CD4-positive, alpha-beta T cell treated with Interleukin-2 at 100 ng/mL for 4 hours (primary cell): ENCODE measurements at regions not wholly inside any gene's neighbourhood (a gene's known extent, or its start where the extent isn't known, plus 50 kb on each side); places are given as distances from the start of the nearest gene placed in this dataset.

ENCODE experiments used
- DNase-seq: peaks from one replicate; pipeline ENCODE4 v3.0.0-alpha.2; 2020; ENCODE audit warnings: low spot score

DNA sequence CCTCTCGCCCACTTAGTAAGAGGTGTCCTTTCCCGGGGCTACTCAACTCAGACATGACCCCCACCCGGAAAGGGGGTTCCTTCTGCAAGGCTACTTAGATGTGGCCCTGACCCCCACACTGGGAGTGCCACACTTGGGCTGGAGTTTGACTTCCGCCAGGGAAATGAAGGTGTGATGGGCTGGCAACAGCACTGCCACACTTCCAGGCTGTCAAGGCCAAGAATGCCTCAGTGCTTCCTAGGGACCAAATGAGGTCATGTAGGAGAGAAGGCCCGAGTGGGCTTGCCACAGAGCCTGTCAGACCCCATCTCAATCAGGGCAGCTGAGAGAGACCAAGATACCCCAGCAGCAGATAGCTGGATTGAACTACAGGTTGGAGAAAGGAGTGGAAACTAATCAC, 55.5 kb downstream of the DRD1 start:
- DNase-seq = no peak

DNA sequence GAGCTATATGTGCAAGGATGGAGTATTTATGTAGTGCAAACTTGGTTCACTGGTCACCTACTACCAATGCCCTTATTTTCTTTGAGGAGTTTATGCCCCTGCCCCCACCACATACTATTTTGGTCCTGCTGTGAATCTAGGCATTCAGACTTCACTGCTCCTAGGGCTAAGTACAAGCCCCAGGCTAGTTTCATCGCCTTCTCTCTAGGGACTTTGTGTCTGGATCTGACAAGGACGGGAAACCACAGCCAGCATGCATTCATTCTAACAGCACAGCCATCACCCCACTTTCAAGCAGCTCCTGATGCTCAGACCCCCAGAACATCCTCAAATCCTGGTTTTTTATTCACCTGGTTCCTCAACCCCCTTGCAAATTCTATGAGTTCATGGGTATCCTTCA, 56.8 kb downstream of the DRD1 start:
- DNase-seq = no peak

DNA sequence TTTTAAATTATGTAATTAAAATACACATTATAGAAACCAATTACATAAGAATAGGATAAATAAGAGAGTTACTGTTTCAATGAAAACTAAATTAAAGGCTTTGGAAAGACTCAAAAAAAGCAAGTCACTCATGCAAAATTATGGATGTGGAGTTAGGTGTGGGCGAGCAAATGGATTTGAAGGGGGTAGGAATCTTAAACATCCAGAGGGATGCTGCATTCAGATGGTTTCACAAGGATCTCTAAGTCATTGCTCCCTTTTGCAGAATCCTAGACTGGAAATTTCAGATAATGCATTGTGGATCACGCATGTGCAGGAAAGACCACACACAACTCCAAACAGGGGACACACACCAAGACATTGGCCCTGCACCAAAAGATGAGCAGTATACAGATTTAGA, 57.5 kb downstream of the DRD1 start:
- DNase-seq = no peak

DNA sequence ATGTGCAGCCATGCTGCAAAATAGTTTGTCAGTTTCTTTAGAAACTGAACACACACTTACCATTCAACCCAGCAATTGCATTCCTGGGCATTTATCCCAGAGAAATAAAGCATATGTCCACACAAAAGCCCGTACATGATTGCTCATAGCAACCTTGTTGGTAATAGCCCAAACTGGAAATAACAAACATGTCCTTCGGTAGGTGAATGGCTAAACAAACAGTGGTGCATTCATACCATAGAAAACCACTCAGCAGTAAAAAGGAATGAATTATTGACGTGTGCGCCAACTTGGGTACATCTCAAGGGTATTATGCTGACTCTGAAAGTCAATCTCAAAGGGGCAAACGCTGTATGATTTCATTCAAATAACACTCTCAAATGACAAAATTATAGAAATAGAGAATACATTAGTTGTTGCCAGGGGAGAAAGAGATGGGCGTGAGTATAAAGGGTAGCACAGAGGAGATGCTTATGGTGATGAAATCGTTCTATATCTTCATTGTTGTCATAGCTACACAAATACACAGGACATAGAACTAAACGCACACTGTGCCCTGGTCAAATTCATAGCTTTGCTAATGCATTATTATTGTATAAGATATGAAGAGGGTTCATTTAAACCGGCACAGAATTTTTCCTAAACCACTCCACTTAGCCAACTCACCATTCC, 58.2 kb downstream of the DRD1 start:
- DNase-seq = no peak

DNA sequence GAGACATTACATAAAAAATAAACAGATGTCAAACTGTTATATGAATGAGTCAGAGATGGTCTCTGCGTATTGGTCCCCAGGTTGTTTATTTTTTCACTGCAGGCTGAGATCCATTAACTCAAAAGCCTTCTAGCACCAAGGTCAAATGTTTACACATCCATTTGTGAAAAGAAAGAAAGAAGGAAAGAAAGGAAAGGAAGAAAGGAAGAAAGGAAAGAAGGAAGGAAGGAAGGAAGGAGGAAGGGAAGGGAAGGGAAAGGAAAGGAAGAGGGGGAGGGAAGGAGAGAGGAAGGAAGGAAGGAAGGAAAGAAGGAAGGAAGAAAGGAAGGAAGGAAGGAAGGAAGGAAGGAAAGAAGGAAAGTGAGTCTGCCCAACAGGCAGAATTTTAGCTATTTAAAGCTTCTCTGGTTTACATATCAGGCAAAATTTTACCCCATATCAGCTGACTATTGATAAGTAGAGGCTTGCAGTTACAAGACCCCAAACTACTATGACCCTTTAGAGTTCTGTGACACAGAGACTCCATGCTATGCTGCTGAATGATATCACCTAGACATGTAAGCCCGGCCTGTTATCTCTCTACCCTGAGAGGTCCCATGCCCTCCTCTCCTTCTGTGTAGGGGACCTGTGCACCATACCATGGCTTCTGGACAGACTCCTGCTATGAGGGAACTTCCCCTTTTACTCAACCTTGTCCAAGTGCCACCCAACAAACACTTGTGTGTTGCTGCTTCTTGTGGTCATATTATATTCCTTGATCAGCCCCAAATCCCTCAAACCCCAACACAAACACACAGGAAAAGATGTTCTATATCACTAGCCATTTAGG, 59.0 kb downstream of the DRD1 start:
- DNase-seq = no peak

DNA sequence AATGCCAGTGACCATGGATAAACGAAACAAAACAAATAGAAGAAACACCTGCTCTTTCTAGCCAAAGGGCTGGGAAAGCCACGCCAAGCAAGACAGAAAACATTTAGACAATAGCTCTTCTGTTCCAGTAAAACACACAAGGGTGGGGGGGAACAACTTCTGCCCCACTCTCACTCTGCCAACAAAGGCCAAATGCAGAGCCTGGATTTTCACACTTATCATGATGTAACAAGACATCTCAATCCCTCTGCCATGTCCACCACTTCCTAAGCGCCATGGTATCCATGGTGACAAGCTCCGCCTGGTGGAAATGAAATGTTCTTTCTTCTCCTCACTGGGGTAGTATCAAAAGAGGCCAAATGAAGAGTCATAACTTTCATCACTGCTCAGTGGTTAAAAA, 60.6 kb downstream of the DRD1 start:
- no peak for DNase-seq

DNA sequence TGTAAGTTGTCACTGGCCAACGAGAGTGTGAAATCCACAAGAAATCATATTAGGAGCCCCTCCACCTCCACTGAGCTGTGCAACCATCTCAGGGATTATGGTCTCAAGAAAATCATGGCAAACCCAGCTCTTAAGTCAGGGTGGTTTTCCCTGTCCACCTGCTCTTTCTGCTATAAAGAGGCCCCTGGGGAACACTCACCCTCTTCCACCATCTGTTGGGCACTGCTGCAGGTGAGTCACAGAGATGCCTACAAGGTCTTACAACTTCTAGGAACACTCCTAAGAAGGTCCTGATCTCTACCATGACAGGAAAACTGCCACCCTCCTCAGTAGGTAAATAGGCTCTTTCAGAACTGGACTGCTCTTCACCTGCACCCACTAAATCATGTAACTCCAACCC, 61.8 kb downstream of the DRD1 start:
- no peak for DNase-seq

DNA sequence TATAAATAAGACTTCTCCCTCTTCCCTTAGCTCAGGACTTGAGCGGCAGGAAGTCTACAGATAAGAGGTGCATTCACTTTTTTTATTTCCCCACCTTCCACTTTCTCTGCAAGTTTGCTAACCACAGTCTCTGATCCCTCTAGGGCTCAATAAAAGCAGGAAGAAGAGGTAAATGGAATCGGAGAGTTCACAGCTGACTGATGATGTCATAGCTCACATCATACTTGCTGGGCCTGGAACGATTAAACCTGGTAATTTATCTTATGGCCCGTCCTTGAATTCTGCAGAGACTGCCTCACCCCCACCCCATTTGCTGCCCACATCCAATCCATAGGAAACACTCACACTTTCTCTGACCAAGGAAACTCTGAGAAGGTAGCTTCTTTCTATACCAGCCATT, 62.9 kb downstream of the DRD1 start:
- no peak for DNase-seq

DNA sequence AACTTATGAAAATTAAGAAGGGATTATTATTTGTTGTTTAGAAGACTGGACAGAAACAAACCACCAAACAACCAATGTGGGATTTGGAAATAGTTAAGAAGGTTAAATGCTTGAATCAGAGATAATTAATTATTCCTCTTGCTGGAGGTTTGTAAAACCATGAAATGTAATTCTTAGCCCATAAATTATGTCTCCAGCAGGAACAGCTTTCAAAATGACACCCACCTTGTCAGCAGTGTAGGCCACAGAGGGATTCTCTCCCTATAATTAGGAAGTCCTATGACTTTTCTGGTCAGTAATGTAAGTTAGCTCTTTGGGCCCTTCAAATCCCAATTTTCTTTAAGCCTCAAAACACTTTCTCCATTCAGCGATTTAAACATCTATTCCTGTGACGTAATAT, 63.3 kb downstream of the DRD1 start:
- no peak for DNase-seq

DNA sequence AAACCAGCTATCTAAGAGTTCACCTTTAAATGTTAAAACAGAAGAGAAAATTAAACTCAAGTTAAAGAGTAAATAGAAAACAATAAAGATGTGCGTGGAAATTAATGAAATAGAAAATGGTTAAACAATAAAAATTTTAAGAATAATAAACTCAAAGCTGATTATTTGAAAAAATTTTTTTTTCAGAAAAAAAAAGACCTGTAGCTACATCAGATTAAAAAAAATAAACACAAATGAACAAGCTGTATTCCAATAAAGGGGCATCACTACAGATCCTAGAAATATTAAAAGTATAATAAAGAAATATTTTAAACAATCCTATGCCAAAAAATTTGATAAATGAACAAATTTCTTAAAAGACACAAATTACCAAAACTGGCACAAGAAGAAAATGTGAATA, 64.1 kb downstream of the DRD1 start:
- DNase-seq = no peak

DNA sequence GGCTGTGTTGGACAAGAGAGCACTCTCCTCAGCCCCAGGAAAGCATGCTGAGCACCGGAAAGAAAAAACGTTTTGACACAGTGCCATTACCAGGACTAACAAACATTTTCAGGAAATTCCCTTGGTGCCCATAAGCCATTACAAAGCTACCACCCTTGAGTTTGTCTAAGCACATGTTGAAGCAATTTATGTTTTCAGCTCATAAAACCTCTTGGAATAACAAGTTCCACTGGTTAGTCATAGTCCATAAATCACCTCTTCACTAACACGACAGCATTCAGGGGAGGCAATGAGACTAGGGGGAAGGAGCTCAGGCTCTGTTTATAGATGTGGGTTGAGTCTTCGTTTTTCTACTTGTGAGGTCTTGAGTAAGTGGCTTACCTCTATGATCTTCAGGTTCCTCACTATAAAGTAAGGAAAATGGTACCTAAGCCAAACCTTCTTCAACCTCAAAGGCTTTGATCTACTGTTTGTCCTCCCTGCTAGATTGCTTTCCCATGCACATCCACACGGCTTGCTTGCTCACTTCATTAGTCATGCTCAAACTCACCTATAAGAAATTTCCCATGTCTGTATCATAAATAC, 65.4 kb downstream of the DRD1 start:
- no peak for DNase-seq

DNA sequence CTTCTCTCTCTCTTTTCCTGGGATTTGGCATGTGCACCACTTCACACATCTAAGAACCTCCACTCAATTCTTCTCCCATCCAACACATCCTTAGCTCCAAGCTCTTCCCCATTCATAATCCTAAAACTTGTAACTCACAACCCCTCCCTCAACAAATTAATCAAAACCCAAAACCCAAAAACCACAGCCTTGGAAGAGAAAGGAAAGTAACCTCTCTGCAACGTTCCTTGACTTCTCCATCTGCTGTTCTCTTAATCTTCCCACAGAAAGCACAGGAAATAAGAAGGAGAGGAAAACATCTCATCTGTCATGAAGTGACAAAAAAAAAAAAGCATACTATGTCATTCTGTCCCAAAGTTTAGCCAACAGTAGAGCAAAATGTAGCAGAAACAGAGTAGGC, 66.2 kb downstream of the DRD1 start:
- no peak for DNase-seq

DNA sequence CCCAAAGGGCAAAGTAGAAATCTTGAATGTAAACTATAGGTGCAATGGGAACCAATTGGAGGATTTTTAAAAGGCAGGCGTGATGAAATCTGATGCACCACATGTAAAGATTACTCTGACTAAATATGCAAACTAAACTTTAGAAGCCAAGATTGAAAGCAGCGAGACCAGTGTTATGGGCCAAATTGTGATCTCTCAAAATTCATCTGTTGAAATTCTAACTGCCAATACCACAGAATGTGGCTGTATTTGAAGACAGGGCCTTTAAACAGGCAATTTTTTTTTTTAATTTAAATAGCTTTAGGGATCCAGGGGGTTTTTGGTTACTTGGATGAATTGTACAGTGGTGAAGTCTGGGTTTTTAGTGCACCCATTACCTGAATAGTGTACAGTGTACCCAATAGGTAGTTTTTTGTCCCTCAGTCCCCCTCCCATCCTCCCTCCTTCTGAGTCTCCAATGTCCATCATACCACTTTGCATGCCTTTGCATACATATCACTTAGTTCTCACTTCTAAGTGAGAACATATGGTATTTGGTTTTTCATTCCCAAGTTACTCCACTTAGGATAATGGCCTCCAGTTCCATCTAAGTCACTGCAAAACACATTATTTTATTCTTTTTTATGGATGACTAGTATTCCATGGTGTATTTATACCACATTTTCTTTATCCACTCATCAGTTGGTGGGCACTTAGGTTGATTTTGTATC, 69.7 kb downstream of the DRD1 start:
- DNase-seq = no peak

DNA sequence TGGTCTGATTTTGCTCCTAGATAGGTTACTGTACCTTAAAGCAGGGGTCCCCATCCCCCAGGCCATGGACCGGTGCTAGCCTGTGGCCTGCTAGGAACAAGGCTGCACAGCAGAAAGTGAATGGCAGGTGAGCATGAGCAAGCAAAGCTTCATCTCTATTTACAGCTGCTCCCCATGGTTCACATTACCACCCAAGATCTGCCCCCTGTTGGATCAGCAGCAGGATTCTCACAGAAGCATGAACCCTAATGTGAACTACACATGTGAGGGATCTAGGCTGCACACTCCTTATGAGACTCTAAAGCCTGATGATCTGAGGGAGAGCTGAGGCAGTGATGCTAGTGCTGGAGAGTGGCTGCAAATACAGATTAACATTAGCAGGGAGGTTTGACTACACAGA, 78.1 kb downstream of the DRD1 start:
- no peak for DNase-seq

DNA sequence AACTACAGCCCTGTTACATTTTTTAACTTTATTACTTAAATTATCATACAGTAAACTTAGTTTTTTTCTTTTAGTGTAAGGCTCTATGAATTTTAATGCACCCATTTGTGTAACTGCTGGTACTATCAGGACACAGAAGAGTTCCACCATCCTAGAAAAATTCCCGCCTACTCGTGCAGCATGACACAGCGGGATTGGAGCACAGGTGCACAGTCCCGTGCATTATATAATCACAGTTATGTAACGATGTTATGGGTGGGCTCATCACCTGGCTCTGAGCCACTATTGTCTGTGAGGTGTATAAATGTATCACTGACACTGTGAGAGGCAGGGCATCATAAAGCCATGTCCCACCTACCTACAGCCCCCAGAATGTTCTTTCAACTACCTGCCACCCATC, 80.7 kb downstream of the DRD1 start:
- DNase-seq = no peak

DNA sequence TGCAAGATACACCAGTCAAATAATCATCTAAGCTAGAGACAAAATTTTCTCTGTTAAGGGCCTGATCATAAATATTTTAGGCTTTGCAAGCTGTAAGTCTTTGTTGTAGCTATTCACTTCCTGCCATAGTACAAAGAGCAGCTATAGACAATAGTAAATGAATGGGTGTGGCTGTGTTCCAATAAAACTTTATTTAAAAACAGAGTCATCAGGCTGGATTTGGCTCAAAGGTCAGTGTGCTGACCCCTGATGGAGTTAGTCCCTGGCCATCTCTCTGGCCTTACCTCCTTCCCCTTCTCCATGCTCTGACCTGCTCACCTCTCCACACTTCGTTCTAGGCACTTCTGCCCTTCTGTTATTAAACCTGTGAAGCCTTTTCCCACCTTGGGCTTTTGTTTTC, 86.0 kb downstream of the DRD1 start:
- no peak for DNase-seq

DNA sequence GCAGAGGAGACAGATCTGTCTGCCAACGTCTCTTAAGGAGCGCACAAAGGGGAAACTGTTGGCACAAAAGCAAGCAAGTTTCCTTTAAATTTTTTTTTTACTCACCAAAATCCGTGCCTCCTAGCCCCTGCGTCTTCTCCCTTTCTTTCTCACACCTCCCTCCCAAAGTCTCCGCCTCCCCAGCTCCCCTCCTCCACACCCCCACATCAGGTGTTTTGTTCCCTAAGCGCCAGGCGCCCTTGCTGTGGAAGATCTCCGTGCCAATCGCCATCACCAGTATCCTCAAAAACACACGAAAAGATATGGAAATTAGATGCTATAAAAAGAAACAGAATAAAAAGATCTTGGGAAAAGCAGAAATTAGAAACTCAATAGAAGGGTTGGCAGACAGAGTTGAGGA, 87.6 kb downstream of the DRD1 start:
- no peak for DNase-seq

DNA sequence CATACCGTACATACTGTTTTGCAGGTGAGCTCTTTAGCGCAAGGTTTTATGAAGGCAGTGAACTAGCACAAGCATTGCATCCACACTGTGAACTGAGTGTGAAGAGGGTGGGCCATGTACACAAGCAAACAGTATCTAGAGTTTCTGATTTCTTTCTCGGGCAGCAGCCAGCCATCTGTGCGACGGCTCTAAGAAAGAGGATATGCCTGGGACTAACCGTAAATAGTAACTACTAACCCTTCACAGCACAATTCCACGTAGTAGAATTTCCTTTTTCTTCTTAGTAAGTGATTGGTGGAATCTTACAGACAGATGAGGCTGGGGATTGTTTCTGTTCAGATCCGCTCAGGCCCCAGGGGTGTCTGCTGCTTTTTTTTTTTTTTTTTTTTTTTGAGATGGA, 89.0 kb downstream of the DRD1 start:
- no peak for DNase-seq

DNA sequence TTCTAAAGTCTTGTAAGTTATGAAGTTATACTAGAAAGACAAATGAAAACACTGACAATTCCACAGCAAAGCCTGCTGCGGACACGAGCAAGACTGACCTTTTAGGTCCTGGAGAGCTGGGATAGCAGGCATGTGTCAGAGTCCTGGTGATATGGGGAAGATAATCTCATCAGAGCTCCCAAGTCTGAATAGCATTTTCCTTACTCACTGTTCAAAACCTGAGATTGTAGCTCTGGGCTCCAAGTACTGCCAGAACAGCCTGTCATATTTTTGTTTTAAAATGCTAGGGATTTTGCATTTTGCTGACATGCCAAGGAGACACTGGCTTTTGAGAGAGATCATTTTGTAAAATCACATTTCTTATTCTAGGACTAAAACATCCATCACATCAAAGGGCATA, 90.1 kb downstream of the DRD1 start:
- DNase-seq = no peak

DNA sequence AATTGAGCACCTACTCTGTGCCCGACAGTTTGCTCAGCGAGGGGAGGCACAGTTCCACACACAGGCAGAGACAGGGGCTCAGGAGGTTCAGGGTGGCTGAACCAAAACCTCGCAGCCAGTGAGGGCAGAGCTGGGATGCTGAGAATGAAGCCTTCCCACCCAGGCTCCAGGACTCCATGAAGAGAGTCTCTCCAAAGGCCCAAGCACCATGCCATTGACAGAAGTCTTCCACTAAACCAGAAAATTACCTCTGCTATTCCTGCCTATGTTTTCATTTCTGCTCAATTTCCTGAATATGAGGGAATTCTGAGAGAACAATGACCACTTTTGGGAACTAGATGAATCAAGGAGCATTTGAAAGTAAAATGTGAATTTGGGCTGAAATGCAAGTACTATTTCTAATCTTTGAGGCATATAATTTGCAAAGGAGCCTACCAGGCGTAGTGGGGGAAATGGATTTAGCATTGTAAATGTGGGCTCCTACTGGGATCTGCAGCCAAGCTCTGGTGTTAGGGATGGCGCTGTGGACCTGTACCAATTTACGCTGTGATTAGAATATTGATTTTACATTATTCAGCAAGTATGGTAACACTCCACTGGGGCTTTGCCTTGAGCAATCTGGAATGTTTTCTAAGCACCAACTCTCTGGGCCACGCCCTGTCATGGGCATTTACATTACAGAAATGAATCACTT, 91.9 kb downstream of the DRD1 start:
- no peak for DNase-seq

DNA sequence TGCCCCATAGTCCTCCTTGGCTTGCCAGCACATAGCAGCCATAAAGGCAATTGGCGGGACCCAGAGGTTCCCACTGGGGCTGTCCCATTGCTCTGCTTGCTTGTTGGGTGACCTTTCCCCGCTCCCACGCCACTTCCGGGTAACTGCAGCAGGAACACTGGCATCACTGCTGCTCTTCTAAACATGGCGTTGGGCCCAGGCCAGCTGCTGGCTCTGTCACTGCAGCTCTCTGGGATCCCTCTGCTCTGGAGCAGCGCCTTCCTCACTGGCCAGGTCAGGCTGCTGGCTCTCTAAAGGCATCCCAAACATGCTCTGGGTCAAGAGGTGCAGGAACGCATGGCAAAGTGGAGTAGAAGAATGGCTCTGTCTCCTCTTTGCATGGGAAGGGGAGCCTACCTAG, 92.9 kb downstream of the DRD1 start:
- no peak for DNase-seq

DNA sequence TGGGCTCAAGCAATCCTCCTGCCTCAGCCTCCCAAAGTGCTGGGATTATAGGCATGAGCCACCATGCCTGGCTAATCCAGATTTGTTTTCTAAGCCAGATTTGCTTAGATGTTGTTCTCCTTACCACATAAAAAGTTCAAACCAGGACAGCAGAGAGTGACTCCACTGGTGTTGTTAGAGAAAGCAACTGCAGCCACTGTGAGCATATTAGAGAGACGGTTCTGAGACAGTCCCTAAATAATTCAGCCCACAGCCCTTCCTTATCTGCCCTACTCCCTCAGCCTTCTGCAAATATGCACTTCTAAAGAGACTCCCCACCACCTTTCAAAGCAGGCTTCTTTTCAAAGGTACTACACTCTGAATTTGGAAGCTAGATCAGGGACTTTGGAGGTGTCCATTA, 96.1 kb downstream of the DRD1 start:
- no peak for DNase-seq
